Parathyroid adenoma (tissue), 2 donors: ENCODE measurements at regions not wholly inside any gene's neighbourhood (a gene's known extent, or its start where the extent isn't known, plus 50 kb on each side); places are given as distances from the start of the nearest gene placed in this dataset.

Experiments used
- H2AFZ ChIP-seq: fragments of 300-600 bp; sonication (generic); one replicate; pipeline ENCODE4 v1.7.0; 2017; ENCODE audit warnings: antibody characterized with exemption, mild to moderate bottlenecking
- H3K27ac ChIP-seq: fragments of 300-600 bp; sonication (generic); one replicate; pipeline ENCODE4 v1.7.0; 2017
- H3K27me3 ChIP-seq: fragments of 300-600 bp; sonication (generic); one replicate; pipeline ENCODE4 v1.7.0; 2017; ENCODE audit warnings: low read length; ENCODE audit not compliant: control insufficient read depth, insufficient read depth
- H3K36me3 ChIP-seq: fragments of 300-600 bp; sonication (generic); one replicate; pipeline ENCODE4 v1.7.0; 2017; ENCODE audit warnings: low read length; ENCODE audit not compliant: control insufficient read depth, insufficient read depth
- H3K4me1 ChIP-seq: fragments of 300-600 bp; sonication (generic); one replicate; pipeline ENCODE4 v1.7.0; 2017; ENCODE audit warnings: control low read depth
- H3K4me2 ChIP-seq: fragments of 300-600 bp; sonication (generic); one replicate; pipeline ENCODE4 v1.7.0; 2017; ENCODE audit warnings: low read length
- H3K4me3 ChIP-seq: fragments of 300-600 bp; sonication (generic); one replicate; pipeline ENCODE4 v1.7.0; 2017; ENCODE audit warnings: low read depth, low read length
- H3K79me2 ChIP-seq: fragments of 300-600 bp; sonication (generic); one replicate; pipeline ENCODE4 v1.7.0; 2017; ENCODE audit warnings: control low read depth
- H3K9ac ChIP-seq: fragments of 300-600 bp; sonication (generic); one replicate; pipeline ENCODE4 v1.7.0; 2017; ENCODE audit warnings: mild to moderate bottlenecking
- H3K9me3 ChIP-seq: fragments of 300-600 bp; sonication (generic); one replicate; pipeline ENCODE4 v1.7.0; 2017; ENCODE audit warnings: low read length; ENCODE audit not compliant: control insufficient read depth
- TF ChIP-seq, protein P1 (sequence below): fragments of 300-600 bp; sonication (generic); IDR thresholded peaks from one replicate; pipeline ENCODE4 v1.7.0; 2017; ENCODE audit warnings: antibody characterized with exemption, mild to moderate bottlenecking
- donor health status: primary hyperparathyroidism.

GRCh38 chr20:24102749-24103333, 114.3 kb upstream of the GGTLC1 start:
- Histone ChIP-seq H3K27me3 (no peaks in the 10 kb centered on the region), H3K4me2 (no peak overlapping the region), H3K9me3 (no peaks in the 10 kb centered on the region), H2AFZ (no peak overlapping the region), H3K36me3 (no peaks in the 10 kb centered on the region), H3K27ac (no peak overlapping the region), H3K4me3 (no peak overlapping the region), H3K9ac (no peak overlapping the region), H3K4me1 (no peaks in the 10 kb centered on the region), H3K79me2 (no peaks in the 10 kb centered on the region)
- TF ChIP-seq, protein P1, sequence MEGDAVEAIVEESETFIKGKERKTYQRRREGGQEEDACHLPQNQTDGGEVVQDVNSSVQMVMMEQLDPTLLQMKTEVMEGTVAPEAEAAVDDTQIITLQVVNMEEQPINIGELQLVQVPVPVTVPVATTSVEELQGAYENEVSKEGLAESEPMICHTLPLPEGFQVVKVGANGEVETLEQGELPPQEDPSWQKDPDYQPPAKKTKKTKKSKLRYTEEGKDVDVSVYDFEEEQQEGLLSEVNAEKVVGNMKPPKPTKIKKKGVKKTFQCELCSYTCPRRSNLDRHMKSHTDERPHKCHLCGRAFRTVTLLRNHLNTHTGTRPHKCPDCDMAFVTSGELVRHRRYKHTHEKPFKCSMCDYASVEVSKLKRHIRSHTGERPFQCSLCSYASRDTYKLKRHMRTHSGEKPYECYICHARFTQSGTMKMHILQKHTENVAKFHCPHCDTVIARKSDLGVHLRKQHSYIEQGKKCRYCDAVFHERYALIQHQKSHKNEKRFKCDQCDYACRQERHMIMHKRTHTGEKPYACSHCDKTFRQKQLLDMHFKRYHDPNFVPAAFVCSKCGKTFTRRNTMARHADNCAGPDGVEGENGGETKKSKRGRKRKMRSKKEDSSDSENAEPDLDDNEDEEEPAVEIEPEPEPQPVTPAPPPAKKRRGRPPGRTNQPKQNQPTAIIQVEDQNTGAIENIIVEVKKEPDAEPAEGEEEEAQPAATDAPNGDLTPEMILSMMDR = no peak

- Histone ChIP-seq H3K9ac (no peak overlapping the region), H3K79me2 (no peaks in the 10 kb centered on the region), H2AFZ (no peak overlapping the region), H3K4me3 (no peak overlapping the region), H3K27ac (no peak overlapping the region), H3K4me1 (no peaks in the 10 kb centered on the region), H3K9me3 (no peaks in the 10 kb centered on the region), H3K36me3 (no peaks in the 10 kb centered on the region), H3K4me2 (no peak overlapping the region), H3K27me3 (no peaks in the 10 kb centered on the region)
- TF ChIP-seq, protein P1 = peak; percentile 12
Observed at GRCh38 chr20:24102290-24102689, 113.7 kb upstream of the GGTLC1 start.

DNA sequence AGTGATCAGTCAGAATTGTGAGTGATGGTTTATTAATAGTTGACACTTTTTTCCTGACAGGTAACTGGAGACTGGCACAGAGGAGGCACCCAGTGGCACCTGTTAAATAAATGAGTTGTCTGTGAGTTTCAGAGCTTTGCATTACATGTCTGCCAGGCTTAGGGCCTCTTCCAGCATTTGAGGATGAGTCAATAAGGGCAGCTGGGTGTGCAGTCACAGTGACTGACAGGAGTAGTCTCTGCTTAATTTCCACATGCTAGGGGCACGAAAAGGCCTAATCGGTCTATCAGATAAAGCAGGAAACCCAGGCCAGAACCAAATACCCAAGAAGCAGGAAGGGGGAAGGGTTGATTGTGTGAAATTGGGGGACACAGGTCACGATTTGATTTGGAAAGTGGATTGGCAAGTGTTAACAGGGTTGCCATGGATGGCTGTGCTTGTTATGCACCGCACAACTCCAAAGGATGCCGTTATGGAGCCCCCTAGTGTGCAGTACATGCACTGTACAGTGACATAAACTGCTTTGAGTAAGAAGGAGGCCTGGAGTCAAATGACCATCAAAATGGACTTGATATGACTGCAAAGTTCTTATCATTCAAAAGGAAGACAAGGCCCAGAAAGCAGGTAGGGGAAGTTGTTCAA, 111.9 kb upstream of the GGTLC1 start:
- H2AFZ ChIP-seq = no peak overlapping the region
- H3K36me3 ChIP-seq = no peaks in the 10 kb centered on the region
- H3K4me2 ChIP-seq = no peak overlapping the region
- H3K27ac ChIP-seq = no peak overlapping the region
- no peaks in the 10 kb centered on the region for H3K27me3 ChIP-seq
- H3K4me3 ChIP-seq = no peak overlapping the region
- H3K79me2 ChIP-seq = no peaks in the 10 kb centered on the region
- H3K9ac ChIP-seq = no peak overlapping the region
- TF ChIP-seq, protein P1 = peak; percentile 58
- no peaks in the 10 kb centered on the region for H3K9me3 ChIP-seq
- H3K4me1 ChIP-seq = no peaks in the 10 kb centered on the region

DNA sequence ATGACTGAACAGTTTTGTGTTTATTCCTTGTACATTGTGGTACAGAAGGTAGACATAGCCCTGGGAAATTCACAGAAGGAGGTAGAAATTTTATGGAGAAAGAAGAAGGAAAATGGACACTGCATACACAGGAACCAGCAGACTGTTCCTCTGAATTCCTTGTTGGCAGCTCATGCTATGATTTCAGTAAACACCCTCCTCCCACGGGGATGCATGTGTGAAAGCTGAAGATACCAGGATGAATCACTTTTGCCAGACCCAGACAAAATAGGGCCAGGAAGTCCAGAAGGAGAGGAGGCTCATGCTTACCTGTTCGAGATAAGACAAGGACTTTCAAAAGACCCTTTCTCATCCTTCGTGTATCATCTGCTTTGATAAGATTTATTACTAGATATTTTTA, 110.3 kb upstream of the GGTLC1 start:
- Histone ChIP-seq H3K27me3 (no peaks in the 10 kb centered on the region), H3K27ac (no peak overlapping the region), H3K9me3 (no peaks in the 10 kb centered on the region), H3K9ac (no peak overlapping the region), H2AFZ (no peak overlapping the region), H3K4me2 (no peak overlapping the region), H3K4me3 (no peak overlapping the region), H3K79me2 (no peaks in the 10 kb centered on the region), H3K4me1 (no peaks in the 10 kb centered on the region), H3K36me3 (no peaks in the 10 kb centered on the region)
- TF ChIP-seq, protein P1 = no peak
